ENCODE measurements at regions not wholly inside any gene's neighbourhood (a gene's known extent, or its start where the extent isn't known, plus 50 kb on each side); places are given as distances from the start of the nearest gene placed in this dataset.
A peak's percentile ranks its signal among the peaks of the same experiment; 100 is the strongest.

GRCh38 chr20:12022126-12022525, 104.4 kb downstream of the BTBD3 start:
- no peak for DNase-seq (ENCODE audit: low read depth)

GRCh38 chr20:12023194-12023795, 105.6 kb downstream of the BTBD3 start:
- DNase-seq (ENCODE audit: low read depth): no peak

GRCh38 chr20:12028771-12029170, 111.1 kb downstream of the BTBD3 start:
- DNase-seq (ENCODE audit: low read depth): no peak

GRCh38 chr20:12030470-12030869, 112.8 kb downstream of the BTBD3 start:
- no peak for DNase-seq (ENCODE audit: low read depth)

GRCh38 chr20:12036142-12036541, 118.4 kb downstream of the BTBD3 start:
- no peak for DNase-seq (ENCODE audit: low read depth)

GRCh38 chr20:12037521-12037920, 119.8 kb downstream of the BTBD3 start:
- no peak for DNase-seq (ENCODE audit: low read depth)

GRCh38 chr20:12040261-12040660, 122.6 kb downstream of the BTBD3 start:
- DNase-seq (ENCODE audit: low read depth): no peak

GRCh38 chr20:12044969-12045368, 127.3 kb downstream of the BTBD3 start:
- no peak for DNase-seq (ENCODE audit: low read depth)

- DNase-seq (ENCODE audit: low read depth): no peak
Measured at GRCh38 chr20:12047838-12048432, 130.2 kb downstream of the BTBD3 start.

- no peak for DNase-seq (ENCODE audit: low read depth)
Measured at GRCh38 chr20:12049125-12049524, 131.4 kb downstream of the BTBD3 start.

GRCh38 chr20:12051206-12052163, 133.8 kb downstream of the BTBD3 start:
- no peak for DNase-seq (ENCODE audit: low read depth)

- peak; percentile 15 for DNase-seq (ENCODE audit: low read depth)
Measured at GRCh38 chr20:12053353-12053752, 135.7 kb downstream of the BTBD3 start.

GRCh38 chr20:12054556-12054955, 136.9 kb downstream of the BTBD3 start:
- no peak for DNase-seq (ENCODE audit: low read depth)

GRCh38 chr20:12055161-12055560, 137.5 kb downstream of the BTBD3 start:
- DNase-seq (ENCODE audit: low read depth): no peak

GRCh38 chr20:12056839-12057238, 139.1 kb downstream of the BTBD3 start:
- no peak for DNase-seq (ENCODE audit: low read depth)

GRCh38 chr20:12057778-12058177, 140.1 kb downstream of the BTBD3 start:
- no peak for DNase-seq (ENCODE audit: low read depth)

GRCh38 chr20:12058216-12058615, 140.5 kb downstream of the BTBD3 start:
- DNase-seq (ENCODE audit: low read depth): no peak

GRCh38 chr20:12061466-12061865, 143.8 kb downstream of the BTBD3 start:
- no peak for DNase-seq (ENCODE audit: low read depth)

- DNase-seq (ENCODE audit: low read depth): no peak
Measured at GRCh38 chr20:12063106-12063684, 145.5 kb downstream of the BTBD3 start.

- DNase-seq (ENCODE audit: low read depth): no peak
Measured at GRCh38 chr20:12064540-12064939, 146.8 kb downstream of the BTBD3 start.

- no peak for DNase-seq (ENCODE audit: low read depth)
Measured at GRCh38 chr20:12067686-12068085, 150.0 kb downstream of the BTBD3 start.

GRCh38 chr20:12068121-12068520, 150.4 kb downstream of the BTBD3 start:
- no peak for DNase-seq (ENCODE audit: low read depth)

GRCh38 chr20:12069181-12069580, 151.5 kb downstream of the BTBD3 start:
- no peak for DNase-seq (ENCODE audit: low read depth)
